T-helper 2 cell treated with Interferon-gamma antibody and Interleukin-4, amounts not matched to agents 5 μg/mL and 100 μg/mL, for 36 hours (primary cell): ENCODE measurements at regions not wholly inside any gene's neighbourhood (a gene's known extent, or its start where the extent isn't known, plus 50 kb on each side); places are given as distances from the start of the nearest gene placed in this dataset.
"Not testable (repeated sequence)": the region's sequence is repeated elsewhere in the genome, so short reads cannot be mapped to it uniquely, and the experiment has no call there.

ENCODE experiments used
- DNase-seq: peaks from one replicate; pipeline ENCODE4 v3.0.0; 2021; ENCODE audit warnings: low spot score
- H3K27ac Mint-ChIP-seq: one replicate; pipeline ENCODE4 v1.8.0; 2021; ENCODE audit warnings: mild to moderate bottlenecking, mixed read lengths
- H3K27me3 Mint-ChIP-seq: one replicate; pipeline ENCODE4 v1.8.0; 2021; ENCODE audit warnings: low read depth, mixed read lengths
- H3K36me3 Mint-ChIP-seq: one replicate; pipeline ENCODE4 v1.8.0; 2021; ENCODE audit warnings: low read depth, mixed read lengths
- H3K4me1 Mint-ChIP-seq: one replicate; pipeline ENCODE4 v1.8.0; 2021; ENCODE audit warnings: low read depth, mixed read lengths
- H3K4me3 Mint-ChIP-seq: one replicate; pipeline ENCODE4 v1.8.0; 2022; ENCODE audit warnings: mild to moderate bottlenecking, moderate library complexity, mixed read lengths
- H3K9me3 Mint-ChIP-seq: one replicate; pipeline ENCODE4 v1.8.0; 2021; ENCODE audit warnings: mixed read lengths

- not testable (repeated sequence) for H3K4me1 Mint-ChIP-seq, H3K36me3 Mint-ChIP-seq, H3K4me3 Mint-ChIP-seq, H3K9me3 Mint-ChIP-seq, H3K27ac Mint-ChIP-seq, DNase-seq, H3K27me3 Mint-ChIP-seq
Observed at GRCh38 chr10:45145143-45145542, 144.4 kb downstream of the ZNF22 start.

DNA sequence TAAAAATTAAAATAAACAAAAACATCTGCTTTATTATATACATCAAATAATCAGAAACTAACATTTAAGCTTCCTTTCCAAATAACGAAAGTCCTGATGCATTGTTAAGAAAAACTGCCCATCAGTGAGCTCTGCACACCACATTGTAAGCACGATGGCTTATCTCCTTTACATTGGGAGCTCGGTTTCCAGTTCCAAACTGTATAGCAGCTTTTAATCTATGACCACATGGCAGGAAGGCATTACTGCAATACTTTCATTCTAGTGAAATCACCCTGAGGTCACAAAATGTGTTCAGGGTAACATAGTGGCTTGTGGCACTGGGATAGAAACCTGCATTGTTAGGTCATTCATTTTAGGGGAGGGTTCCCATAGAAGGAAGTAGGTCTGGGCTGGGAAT is 146.3 kb downstream of the ZNF22 start:
- H3K4me3 Mint-ChIP-seq: no peak overlapping the region
- no peaks in the 10 kb centered on the region for H3K4me1 Mint-ChIP-seq
- H3K27me3 Mint-ChIP-seq: peaks cover 2% of the 10 kb centered on the region
- DNase-seq: no peak
- H3K9me3 Mint-ChIP-seq: no peaks in the 10 kb centered on the region
- no peak overlapping the region for H3K27ac Mint-ChIP-seq
- H3K36me3 Mint-ChIP-seq: no peaks in the 10 kb centered on the region

- Mint-ChIP-seq H3K27ac (no peak overlapping the region), H3K27me3 (no peaks in the 10 kb centered on the region), H3K9me3 (no peaks in the 10 kb centered on the region), H3K36me3 (no peaks in the 10 kb centered on the region), H3K4me1 (no peaks in the 10 kb centered on the region), H3K4me3 (no peak overlapping the region)
- DNase-seq: no peak
Observed at GRCh38 chr10:45150997-45151396, 150.3 kb downstream of the ZNF22 start.

- H3K9me3 Mint-ChIP-seq: no peaks in the 10 kb centered on the region
- no peak overlapping the region for H3K27ac Mint-ChIP-seq
- no peaks in the 10 kb centered on the region for H3K4me1 Mint-ChIP-seq
- no peaks in the 10 kb centered on the region for H3K36me3 Mint-ChIP-seq
- DNase-seq: no peak
- H3K4me3 Mint-ChIP-seq: no peak overlapping the region
- H3K27me3 Mint-ChIP-seq: no peaks in the 10 kb centered on the region
Observed at GRCh38 chr10:45151467-45152214, 150.9 kb downstream of the ZNF22 start.

DNA sequence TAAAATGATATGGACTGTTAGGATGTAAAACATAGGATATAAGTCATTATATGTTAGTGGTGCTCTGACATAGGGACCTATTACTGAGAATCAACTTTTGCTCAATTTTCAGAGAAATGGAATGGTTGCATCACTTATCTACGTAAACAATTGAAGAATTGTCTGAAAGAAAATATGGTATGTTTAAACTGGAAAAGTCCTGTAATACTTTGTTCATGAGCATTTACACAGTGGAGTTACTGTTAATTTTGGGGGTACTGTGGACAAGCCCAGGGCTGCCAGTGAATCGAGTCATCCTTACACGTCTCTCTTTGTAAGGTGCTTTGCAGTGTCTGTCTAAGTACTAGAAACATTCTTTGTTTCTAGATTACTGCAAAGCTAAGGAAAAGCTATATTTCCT is 152.0 kb downstream of the ZNF22 start:
- Mint-ChIP-seq H3K27ac (no peak overlapping the region), H3K9me3 (no peaks in the 10 kb centered on the region), H3K4me1 (no peaks in the 10 kb centered on the region), H3K27me3 (no peaks in the 10 kb centered on the region), H3K36me3 (no peaks in the 10 kb centered on the region), H3K4me3 (no peak overlapping the region)
- DNase-seq: no peak

- H3K27ac Mint-ChIP-seq: no peak overlapping the region
- no peaks in the 10 kb centered on the region for H3K27me3 Mint-ChIP-seq
- H3K36me3 Mint-ChIP-seq: no peaks in the 10 kb centered on the region
- DNase-seq: no peak
- H3K4me1 Mint-ChIP-seq: no peaks in the 10 kb centered on the region
- no peak overlapping the region for H3K4me3 Mint-ChIP-seq
- H3K9me3 Mint-ChIP-seq: no peaks in the 10 kb centered on the region
Observed at GRCh38 chr10:45154502-45154901, 153.8 kb downstream of the ZNF22 start.

GRCh38 chr10:45155784-45156183 is 155.1 kb downstream of the ZNF22 start:
- Mint-ChIP-seq H3K4me3 (no peak overlapping the region), H3K9me3 (no peaks in the 10 kb centered on the region), H3K36me3 (no peaks in the 10 kb centered on the region), H3K4me1 (no peaks in the 10 kb centered on the region), H3K27me3 (peaks cover 2% of the 10 kb centered on the region), H3K27ac (no peak overlapping the region)
- no peak for DNase-seq

DNA sequence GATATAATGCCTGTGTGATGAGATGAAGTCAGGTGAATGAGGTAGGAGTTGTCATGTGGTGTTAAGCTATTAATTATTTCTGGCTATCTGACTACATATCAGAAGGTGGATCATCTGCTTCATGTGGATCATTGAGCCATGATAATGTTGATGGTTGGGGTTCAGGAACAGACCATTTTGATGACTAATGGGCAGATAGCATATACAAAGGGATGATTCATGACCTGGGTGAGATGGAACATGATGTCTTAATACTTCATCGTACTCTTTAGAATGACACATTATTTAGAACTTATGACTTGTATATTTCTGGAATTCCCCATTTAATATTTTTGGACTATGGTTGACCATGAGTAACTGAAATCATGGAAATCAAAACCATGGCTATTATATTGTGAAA is 155.1 kb downstream of the OR13A1 start:
- Mint-ChIP-seq H3K4me3 (no peak overlapping the region), H3K27ac (no peak overlapping the region), H3K9me3 (no peaks in the 10 kb centered on the region), H3K27me3 (peaks cover 5% of the 10 kb centered on the region), H3K4me1 (no peaks in the 10 kb centered on the region), H3K36me3 (no peaks in the 10 kb centered on the region)
- DNase-seq: no peak

DNA sequence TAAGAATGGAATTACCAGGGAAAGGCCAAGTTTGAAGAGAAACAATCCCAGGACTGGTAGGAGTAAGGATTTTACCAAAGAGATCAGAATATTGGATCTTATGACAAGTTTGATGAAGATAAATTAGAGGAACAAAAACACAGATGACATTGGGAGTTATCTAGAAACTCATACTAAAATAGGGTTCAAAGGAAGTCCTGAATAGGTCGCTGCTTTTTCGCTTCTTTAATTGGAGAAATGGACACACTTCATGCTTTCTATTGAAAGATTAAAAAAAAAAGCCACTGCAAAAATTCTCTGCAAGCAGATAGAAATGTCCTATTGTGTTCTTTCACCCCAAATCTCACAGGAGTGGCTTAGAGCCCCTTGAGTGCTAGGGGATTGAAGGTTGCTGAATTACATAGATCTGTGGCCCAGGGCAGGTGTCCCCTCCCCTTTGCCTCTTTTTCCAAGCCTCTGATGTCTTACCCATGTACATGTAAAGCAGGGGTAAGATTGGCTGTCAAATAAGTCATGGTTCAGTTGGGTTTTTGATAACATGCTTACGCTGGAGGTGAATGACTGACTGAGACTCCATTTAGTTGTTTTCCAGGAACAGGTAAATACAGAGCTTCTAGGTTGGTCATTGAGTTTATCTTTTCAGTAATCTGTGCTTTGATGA is 152.0 kb downstream of the OR13A1 start:
- DNase-seq: no peak
- Mint-ChIP-seq H3K36me3 (no peaks in the 10 kb centered on the region), H3K27ac (no peak overlapping the region), H3K4me3 (no peak overlapping the region), H3K4me1 (no peaks in the 10 kb centered on the region), H3K27me3 (peaks cover 5% of the 10 kb centered on the region), H3K9me3 (no peaks in the 10 kb centered on the region)

GRCh38 chr10:45175520-45176118 is 139.8 kb downstream of the OR13A1 start:
- not testable (repeated sequence) for H3K4me1 Mint-ChIP-seq, DNase-seq, H3K9me3 Mint-ChIP-seq, H3K27ac Mint-ChIP-seq, H3K4me3 Mint-ChIP-seq, H3K36me3 Mint-ChIP-seq, H3K27me3 Mint-ChIP-seq

- H3K4me1 Mint-ChIP-seq: no peaks in the 10 kb centered on the region
- no peak overlapping the region for H3K27ac Mint-ChIP-seq
- H3K4me3 Mint-ChIP-seq: no peak overlapping the region
- no peaks in the 10 kb centered on the region for H3K9me3 Mint-ChIP-seq
- DNase-seq: no peak
- peaks cover 2% of the 10 kb centered on the region for H3K27me3 Mint-ChIP-seq
- H3K36me3 Mint-ChIP-seq: no peaks in the 10 kb centered on the region
Observed at GRCh38 chr10:45179691-45180090, 135.7 kb downstream of the OR13A1 start.

- H3K27me3 Mint-ChIP-seq: peaks cover 2% of the 10 kb centered on the region
- no peaks in the 10 kb centered on the region for H3K4me1 Mint-ChIP-seq
- H3K36me3 Mint-ChIP-seq: no peaks in the 10 kb centered on the region
- no peak overlapping the region for H3K4me3 Mint-ChIP-seq
- no peak for DNase-seq
- H3K9me3 Mint-ChIP-seq: no peaks in the 10 kb centered on the region
- H3K27ac Mint-ChIP-seq: no peak overlapping the region
Observed at GRCh38 chr10:45180507-45180906, 134.9 kb downstream of the OR13A1 start.

DNA sequence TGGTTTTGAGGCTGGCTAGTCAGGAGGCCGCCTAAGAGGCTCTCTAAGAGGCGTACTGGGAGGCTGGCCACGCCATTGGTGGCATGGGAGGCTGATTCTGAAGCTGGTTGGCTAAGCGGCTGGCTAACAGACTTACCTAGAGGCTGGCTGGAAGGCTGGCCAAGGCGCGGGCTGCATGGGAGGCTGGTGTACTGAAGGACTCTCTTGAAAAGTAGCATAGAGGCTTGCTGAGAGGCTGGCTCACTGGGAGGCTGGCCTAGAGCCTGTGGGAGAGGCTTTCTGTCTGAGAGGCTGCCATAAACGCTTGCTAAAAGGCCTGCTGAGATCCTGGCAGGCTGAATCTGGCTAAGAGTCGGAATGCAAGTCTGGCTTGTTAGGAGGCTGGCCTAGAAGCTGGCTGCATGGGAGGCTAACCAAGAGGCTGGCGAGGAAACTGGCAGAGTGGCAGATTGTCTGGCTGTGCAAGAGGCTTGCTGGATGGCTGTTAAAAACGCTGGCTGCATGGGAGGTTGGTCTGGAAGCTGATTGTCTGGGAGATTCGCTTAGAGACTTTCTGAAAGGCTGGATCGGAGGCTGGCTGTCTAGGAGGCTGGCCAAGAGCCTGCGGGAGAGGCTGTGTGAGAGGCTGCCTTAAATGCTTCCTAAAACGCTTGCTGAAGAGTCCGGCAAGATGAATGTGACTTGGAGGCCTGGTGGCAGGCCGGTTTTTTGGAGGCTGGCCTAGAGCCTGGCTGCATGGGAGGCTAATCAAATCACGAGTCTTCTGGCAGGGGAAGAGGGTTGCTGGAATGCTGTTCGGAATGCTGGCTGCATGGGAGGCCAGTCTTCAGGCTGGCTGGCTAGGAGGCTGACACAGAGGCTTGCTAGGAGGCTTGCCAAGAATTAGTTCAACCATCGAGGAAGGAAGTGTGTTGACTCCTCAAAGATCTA is 134.2 kb downstream of the OR13A1 start:
- Mint-ChIP-seq H3K4me3 (no peak overlapping the region), H3K4me1 (no peaks in the 10 kb centered on the region), H3K27me3 (peaks cover 2% of the 10 kb centered on the region), H3K9me3 (no peaks in the 10 kb centered on the region), H3K27ac (no peak overlapping the region), H3K36me3 (no peaks in the 10 kb centered on the region)
- no peak for DNase-seq

GRCh38 chr10:45183174-45183573 is 132.2 kb downstream of the OR13A1 start:
- DNase-seq: no peak

More at GRCh38 chr10:45183174-45183573, 132.2 kb downstream of the OR13A1 start:
- Mint-ChIP-seq H3K27ac (no peak overlapping the region), H3K4me1 (no peaks in the 10 kb centered on the region), H3K9me3 (no peaks in the 10 kb centered on the region), H3K27me3 (no peaks in the 10 kb centered on the region), H3K36me3 (no peaks in the 10 kb centered on the region), H3K4me3 (no peak overlapping the region)
